GM12878 (cell line): ENCODE measurements at regions not wholly inside any gene's neighbourhood (a gene's known extent, or its start where the extent isn't known, plus 50 kb on each side); places are given as distances from the start of the nearest gene placed in this dataset.

Experiments
- ASH2L ChIP-seq: fragments of 300-600, 200-600 bp; sonication (generic); IDR thresholded peaks from 2 replicates; pipeline ENCODE4 v1.6.1; 2017; ENCODE audit warnings: low read depth, mild to moderate bottlenecking, borderline replicate concordance
- BACH1 ChIP-seq: fragments of 450-650 bp; IDR thresholded peaks from 2 replicates; pipeline ENCODE4 v1.6.1; 2017; ENCODE audit warnings: mild to moderate bottlenecking, borderline replicate concordance
- CTCF ChIP-seq, 3 experiments: IDR thresholded peaks in 2 of 3; conservative IDR thresholded peaks in 1 of 3; 2 replicates each; pipeline ENCODE4 v1.5.1; 2011; ENCODE audit warnings: low read depth in 3 of 3, low read length in 3 of 3, mild to moderate bottlenecking in 3 of 3, control low read depth in 2 of 3, moderate library complexity in 2 of 3, inconsistent platforms in 1 of 3, mixed read lengths in 1 of 3; ENCODE audit not compliant: control insufficient read depth in 2 of 3, insufficient read depth in 1 of 3; ENCODE audit errors: extremely low read depth in 1 of 3
- EED ChIP-seq: sonication (generic); IDR thresholded peaks from 2 replicates; pipeline ENCODE4 v1.6.1; 2016; ENCODE audit warnings: antibody characterized with exemption, low read depth
- EGR1 ChIP-seq, 2 experiments: IDR thresholded peaks; 1 replicate in 1 of 2; 2 replicates in 1 of 2; pipeline ENCODE4 v1.6.1; 2011 to 2012; ENCODE audit warnings: low read depth in 2 of 2, low read length in 2 of 2, borderline replicate concordance in 1 of 2, mild to moderate bottlenecking in 1 of 2, moderate library complexity in 1 of 2
- HDAC6 ChIP-seq: fragments of 200-600 bp; sonication (generic); IDR thresholded peaks from one replicate; pipeline ENCODE4 v1.8.0; 2017; ENCODE audit warnings: antibody characterized with exemption; ENCODE audit not compliant: unreplicated experiment
- KLF5 ChIP-seq: fragments of 450-650 bp; IDR thresholded peaks from 2 replicates; pipeline ENCODE4 v1.6.1; 2014; ENCODE audit warnings: mild to moderate bottlenecking; ENCODE audit not compliant: partially characterized antibody
- MEF2B ChIP-seq: fragments of 450-650 bp; IDR thresholded peaks from 2 replicates; pipeline ENCODE4 v1.6.1; 2018; ENCODE audit warnings: mild to moderate bottlenecking, moderate library complexity; ENCODE audit not compliant: partially characterized antibody, poor library complexity, severe bottlenecking
- MLLT1 ChIP-seq: fragments of 450-650 bp; IDR thresholded peaks from 2 replicates; pipeline ENCODE4 v1.6.1; 2016; ENCODE audit warnings: mild to moderate bottlenecking
- NFXL1 ChIP-seq: fragments of 450-650 bp; IDR thresholded peaks from 2 replicates; pipeline ENCODE4 v1.6.1; 2017; ENCODE audit warnings: antibody characterized with exemption, mild to moderate bottlenecking, borderline replicate concordance
- NFYA ChIP-seq: IDR thresholded peaks from 2 replicates; pipeline ENCODE4 v1.6.1; 2011; ENCODE audit warnings: low read depth, mild to moderate bottlenecking, low read length, improper control_type of control experiment, borderline replicate concordance
- PAX5 ChIP-seq: IDR thresholded peaks from 2 replicates; pipeline ENCODE4 v1.6.1; 2011; ENCODE audit warnings: low read depth, low read length, borderline replicate concordance
- RELA ChIP-seq: fragments of 450-650 bp; IDR thresholded peaks from 2 replicates; pipeline ENCODE4 v1.8.0; 2014; ENCODE audit warnings: borderline replicate concordance; ENCODE audit not compliant: partially characterized antibody
- SIN3A ChIP-seq: IDR thresholded peaks from 2 replicates; pipeline ENCODE4 v1.6.1; 2012; ENCODE audit warnings: low read depth, low read length, improper control_type of control experiment
- SP1 ChIP-seq: IDR thresholded peaks from one replicate; pipeline ENCODE4 v1.6.1; 2011; ENCODE audit warnings: low read depth, low read length
- STAT3 ChIP-seq: IDR thresholded peaks from 2 replicates; pipeline ENCODE4 v1.6.1; 2011; ENCODE audit warnings: low read depth, low read length, improper control_type of control experiment
- TARDBP ChIP-seq: IDR thresholded peaks from 2 replicates; pipeline ENCODE4 v1.6.1; 2016; ENCODE audit warnings: borderline replicate concordance
- ZNF274 ChIP-seq: IDR thresholded peaks from one replicate; pipeline ENCODE4 v1.8.0; 2011; ENCODE audit not compliant: insufficient read length, insufficient read depth
- TF ChIP-seq, protein P1 (sequence below): fragments of 450-650 bp; IDR thresholded peaks from 2 replicates; pipeline ENCODE4 v1.6.1; 2017; ENCODE audit warnings: mild to moderate bottlenecking, low read depth, inconsistent platforms; ENCODE audit not compliant: poor library complexity, severe bottlenecking
- TF ChIP-seq, protein P2 (sequence below): IDR thresholded peaks from 2 replicates; pipeline ENCODE4 v1.6.1; 2011; ENCODE audit warnings: low read depth, low read length, improper control_type of control experiment, borderline replicate concordance
- TF ChIP-seq, protein P3 (sequence below): fragments of 150-350 bp; IDR thresholded peaks from 2 replicates; pipeline ENCODE4 v1.6.1; 2016; ENCODE audit warnings: low read depth, low read length

GRCh38 chr2:147628971-147629421 is 215.8 kb upstream of the ACVR2A start (continued):
- TF ChIP-seq, protein P1, sequence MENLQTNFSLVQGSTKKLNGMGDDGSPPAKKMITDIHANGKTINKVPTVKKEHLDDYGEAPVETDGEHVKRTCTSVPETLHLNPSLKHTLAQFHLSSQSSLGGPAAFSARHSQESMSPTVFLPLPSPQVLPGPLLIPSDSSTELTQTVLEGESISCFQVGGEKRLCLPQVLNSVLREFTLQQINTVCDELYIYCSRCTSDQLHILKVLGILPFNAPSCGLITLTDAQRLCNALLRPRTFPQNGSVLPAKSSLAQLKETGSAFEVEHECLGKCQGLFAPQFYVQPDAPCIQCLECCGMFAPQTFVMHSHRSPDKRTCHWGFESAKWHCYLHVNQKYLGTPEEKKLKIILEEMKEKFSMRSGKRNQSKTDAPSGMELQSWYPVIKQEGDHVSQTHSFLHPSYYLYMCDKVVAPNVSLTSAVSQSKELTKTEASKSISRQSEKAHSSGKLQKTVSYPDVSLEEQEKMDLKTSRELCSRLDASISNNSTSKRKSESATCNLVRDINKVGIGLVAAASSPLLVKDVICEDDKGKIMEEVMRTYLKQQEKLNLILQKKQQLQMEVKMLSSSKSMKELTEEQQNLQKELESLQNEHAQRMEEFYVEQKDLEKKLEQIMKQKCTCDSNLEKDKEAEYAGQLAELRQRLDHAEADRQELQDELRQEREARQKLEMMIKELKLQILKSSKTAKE, result peak; percentile 83
- TF ChIP-seq EGR1 (IDR thresholded peaks at IDR 0.05; ENCODE audit: borderline replicate concordance in 1 of 2, low read depth in 2 of 2, low read length in 2 of 2), result no peak
- TF ChIP-seq, protein P2, sequence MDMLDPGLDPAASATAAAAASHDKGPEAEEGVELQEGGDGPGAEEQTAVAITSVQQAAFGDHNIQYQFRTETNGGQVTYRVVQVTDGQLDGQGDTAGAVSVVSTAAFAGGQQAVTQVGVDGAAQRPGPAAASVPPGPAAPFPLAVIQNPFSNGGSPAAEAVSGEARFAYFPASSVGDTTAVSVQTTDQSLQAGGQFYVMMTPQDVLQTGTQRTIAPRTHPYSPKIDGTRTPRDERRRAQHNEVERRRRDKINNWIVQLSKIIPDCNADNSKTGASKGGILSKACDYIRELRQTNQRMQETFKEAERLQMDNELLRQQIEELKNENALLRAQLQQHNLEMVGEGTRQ, result no peak
- no peak for TF ChIP-seq SIN3A
- no peak for TF ChIP-seq NFYA
- TF ChIP-seq ASH2L, result no peak
- TF ChIP-seq BACH1, result peak; percentile 66; the same call in 1 of the 2 replicates
- peak; percentile 96 for TF ChIP-seq EED
- TF ChIP-seq TARDBP, result no peak
- TF ChIP-seq STAT3, result 0 out of 2 replicates have a peak, but pooled peaks have one; percentile 62
- 0 out of 2 replicates have a peak, but pooled peaks have one; percentile 45 for TF ChIP-seq PAX5
- TF ChIP-seq CTCF (IDR thresholded peaks at IDR 0.05 in 2 of 3, conservative IDR thresholded peaks at IDR 0.05 in 1 of 3; ENCODE audit: control insufficient read depth in 2 of 3, extremely low read depth in 1 of 3, insufficient read depth in 1 of 3, low read depth in 3 of 3, low read length in 3 of 3), result no peak
- no peak for TF ChIP-seq NFXL1
- no peak for TF ChIP-seq MLLT1
- peak; percentile 89 for TF ChIP-seq RELA
- TF ChIP-seq ZNF274, result no peak
- no peak for TF ChIP-seq KLF5
- no peak for TF ChIP-seq HDAC6
- TF ChIP-seq SP1, result no peak
- TF ChIP-seq MEF2B, result peak; percentile 94
- TF ChIP-seq, protein P3, sequence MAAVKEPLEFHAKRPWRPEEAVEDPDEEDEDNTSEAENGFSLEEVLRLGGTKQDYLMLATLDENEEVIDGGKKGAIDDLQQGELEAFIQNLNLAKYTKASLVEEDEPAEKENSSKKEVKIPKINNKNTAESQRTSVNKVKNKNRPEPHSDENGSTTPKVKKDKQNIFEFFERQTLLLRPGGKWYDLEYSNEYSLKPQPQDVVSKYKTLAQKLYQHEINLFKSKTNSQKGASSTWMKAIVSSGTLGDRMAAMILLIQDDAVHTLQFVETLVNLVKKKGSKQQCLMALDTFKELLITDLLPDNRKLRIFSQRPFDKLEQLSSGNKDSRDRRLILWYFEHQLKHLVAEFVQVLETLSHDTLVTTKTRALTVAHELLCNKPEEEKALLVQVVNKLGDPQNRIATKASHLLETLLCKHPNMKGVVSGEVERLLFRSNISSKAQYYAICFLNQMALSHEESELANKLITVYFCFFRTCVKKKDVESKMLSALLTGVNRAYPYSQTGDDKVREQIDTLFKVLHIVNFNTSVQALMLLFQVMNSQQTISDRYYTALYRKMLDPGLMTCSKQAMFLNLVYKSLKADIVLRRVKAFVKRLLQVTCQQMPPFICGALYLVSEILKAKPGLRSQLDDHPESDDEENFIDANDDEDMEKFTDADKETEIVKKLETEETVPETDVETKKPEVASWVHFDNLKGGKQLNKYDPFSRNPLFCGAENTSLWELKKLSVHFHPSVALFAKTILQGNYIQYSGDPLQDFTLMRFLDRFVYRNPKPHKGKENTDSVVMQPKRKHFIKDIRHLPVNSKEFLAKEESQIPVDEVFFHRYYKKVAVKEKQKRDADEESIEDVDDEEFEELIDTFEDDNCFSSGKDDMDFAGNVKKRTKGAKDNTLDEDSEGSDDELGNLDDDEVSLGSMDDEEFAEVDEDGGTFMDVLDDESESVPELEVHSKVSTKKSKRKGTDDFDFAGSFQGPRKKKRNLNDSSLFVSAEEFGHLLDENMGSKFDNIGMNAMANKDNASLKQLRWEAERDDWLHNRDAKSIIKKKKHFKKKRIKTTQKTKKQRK, result no peak
